GM10248 (cell line): ENCODE measurements at regions not wholly inside any gene's neighbourhood (a gene's known extent, or its start where the extent isn't known, plus 50 kb on each side); places are given as distances from the start of the nearest gene placed in this dataset.

ENCODE experiments used
- CTCF ChIA-PET: fragments of 300-600 bp; sonication (Branson Sonifier 250); formaldehyde crosslinking; extraction: SDS; loops from one replicate; lab custom pipeline; 2021; ENCODE audit warnings: antibody characterized with exemption; lab: Yijun Ruan, JAX
- POLR2A ChIA-PET: fragments of 350-650 bp; sonication (Branson Sonifier 250); formaldehyde crosslinking; extraction: SDS; loops from one replicate; lab custom pipeline; 2020; ENCODE audit warnings: antibody characterized with exemption; lab: Yijun Ruan, JAX
- DNase-seq: peaks from one replicate; pipeline ENCODE4 v3.0.0; 2012; ENCODE audit errors: extremely low spot score
- CTCF ChIP-seq: IDR thresholded peaks from 2 replicates; pipeline ENCODE4 v1.5.1; 2012; ENCODE audit warnings: mild to moderate bottlenecking, low read depth; ENCODE audit errors: extremely low read depth, missing control alignments, control extremely low read depth

- ChIA-PET POLR2A (no interaction called here), CTCF (no interaction called here)
- no peak for TF ChIP-seq CTCF
- DNase-seq = no peak
Measured at GRCh38 chr6:105926318-105926717, 159.8 kb upstream of the PRDM1 start.

- POLR2A ChIA-PET = no interaction called here
- no peak for DNase-seq
- no peak for TF ChIP-seq CTCF
- CTCF ChIA-PET = interaction anchor here (1.6 kb wide), 1 partner anchor 9 kb away, joined by 6 read pairs; no protein-coding TSS in a partner anchor
Measured at GRCh38 chr6:105925706-105926105, 160.4 kb upstream of the PRDM1 start.

GRCh38 chr6:105921781-105922180, 164.4 kb upstream of the PRDM1 start:
- POLR2A ChIA-PET = no interaction called here
- DNase-seq = no peak
- TF ChIP-seq CTCF = no peak
- CTCF ChIA-PET = interaction anchor here (1.7 kb wide), 1 partner anchor 10 kb away, joined by 9 read pairs; no protein-coding TSS in a partner anchor

GRCh38 chr6:105920071-105920470, 166.1 kb upstream of the PRDM1 start:
- TF ChIP-seq CTCF = no peak
- DNase-seq = no peak
- ChIA-PET POLR2A (no interaction called here), CTCF (no interaction called here)

- CTCF ChIA-PET = interaction anchor here (1.1 to 2.1 kb wide), 5 partner anchors 8 to 307 kb away, joined by 3 to 6 read pairs (median 5); no protein-coding TSS in a partner anchor
- no peak for TF ChIP-seq CTCF
- no peak for DNase-seq
- POLR2A ChIA-PET = interaction anchor here (0.6 kb wide), 1 partner anchor 175 kb away, joined by 6 read pairs; no protein-coding TSS in a partner anchor
Measured at GRCh38 chr6:105917038-105917695, 169.0 kb upstream of the PRDM1 start.

- TF ChIP-seq CTCF = no peak
- ChIA-PET POLR2A (no interaction called here), CTCF (interaction anchor here (1.0 to 1.2 kb wide), 2 partner anchors 16 to 40 kb away, joined by 3 read pairs; no protein-coding TSS in a partner anchor)
- DNase-seq = no peak
Measured at GRCh38 chr6:105911106-105911629, 175.0 kb upstream of the PRDM1 start.
